Activated CD8-positive, alpha-beta memory T cell treated with anti-CD3 and anti-CD28 coated beads for 24 hours (primary cell): ENCODE measurements at regions not wholly inside any gene's neighbourhood (a gene's known extent, or its start where the extent isn't known, plus 50 kb on each side); places are given as distances from the start of the nearest gene placed in this dataset.

Experiments
- DNase-seq: peaks from one replicate; pipeline ENCODE4 v3.0.0-alpha.2; 2020

GRCh38 chr19:16023146-16023915 lies 53.0 kb upstream of the TPM4 start:
- no peak for DNase-seq

GRCh38 chr19:16024266-16025107 lies 51.8 kb upstream of the TPM4 start:
- DNase-seq: no peak

DNA sequence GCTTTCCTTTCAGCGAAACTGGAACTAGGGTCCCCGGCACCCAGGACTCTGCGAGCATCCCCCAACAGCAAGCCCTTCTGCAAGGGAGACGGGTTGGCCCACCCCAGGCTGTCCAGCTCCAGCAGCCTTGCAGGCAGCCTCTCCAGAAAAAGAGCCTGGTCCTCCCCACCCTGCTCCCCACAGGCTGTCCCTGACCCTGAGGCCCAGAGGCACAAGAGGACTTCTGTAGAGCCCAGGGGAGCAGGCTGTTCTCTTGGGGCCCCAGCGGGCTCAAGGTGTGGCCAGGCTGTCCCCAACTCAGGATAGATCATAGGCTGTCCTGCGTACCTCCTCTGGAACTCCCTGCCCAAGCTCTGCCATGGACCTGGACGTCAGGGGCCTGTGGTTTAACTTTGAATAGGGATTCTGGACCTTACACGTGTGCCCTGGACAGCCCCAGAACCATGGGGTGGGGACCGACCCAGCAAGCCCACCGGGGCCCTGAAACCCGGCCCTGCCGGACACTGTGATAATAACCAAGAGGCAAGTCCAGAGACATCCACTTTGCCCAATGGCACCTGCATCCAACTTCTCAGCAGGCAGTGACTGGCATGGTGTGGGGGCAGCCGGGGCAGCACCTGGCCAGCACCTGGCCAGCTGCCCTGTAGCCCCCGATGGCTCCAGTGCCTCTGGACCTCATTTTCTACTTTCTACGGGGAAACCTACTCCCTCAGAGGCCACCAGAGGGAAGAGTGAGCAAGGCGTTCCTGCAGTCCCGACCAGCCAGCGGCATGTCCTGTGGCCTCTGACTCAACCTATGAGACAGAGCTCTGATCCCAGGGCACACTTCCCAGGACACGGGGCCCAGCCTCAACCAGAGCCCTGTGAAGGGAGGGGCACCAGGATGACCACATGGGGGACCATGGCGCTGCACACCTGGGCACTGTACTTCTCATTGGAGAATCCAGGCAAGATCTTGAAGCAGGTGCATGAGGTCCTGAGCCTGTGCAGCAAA lies 50.9 kb upstream of the TPM4 start:
- no peak for DNase-seq

DNA sequence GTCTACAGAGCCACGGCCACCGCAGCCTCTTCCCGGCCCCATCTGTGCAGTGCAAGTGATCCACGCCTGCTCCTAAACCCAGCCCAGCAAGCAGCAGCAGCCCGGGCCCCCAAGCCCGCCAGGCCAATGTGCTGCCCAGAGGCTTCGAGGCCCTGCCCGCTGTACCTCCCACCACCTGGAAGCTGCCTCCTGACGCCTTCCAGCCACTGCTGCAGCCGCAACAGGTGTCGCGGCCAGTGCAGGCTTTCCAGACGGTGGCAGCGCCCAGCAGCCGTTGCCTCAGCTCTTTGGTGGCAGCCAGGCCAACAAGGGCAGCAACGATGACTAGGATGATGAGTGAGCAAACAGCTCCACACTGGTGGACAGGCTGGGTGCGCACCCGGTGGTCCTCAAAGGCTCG lies 50.2 kb upstream of the TPM4 start:
- DNase-seq: no peak
